Activated naive CD4-positive, alpha-beta T cell treated with anti-CD3 and anti-CD28 coated beads, Interleukin-2, amount 10 ng/mL, durations not matched to agents 7 days and 5 days (primary cell): ENCODE measurements at regions not wholly inside any gene's neighbourhood (a gene's known extent, or its start where the extent isn't known, plus 50 kb on each side); places are given as distances from the start of the nearest gene placed in this dataset.
"Not testable (repeated sequence)": the region's sequence is repeated elsewhere in the genome, so short reads cannot be mapped to it uniquely, and the experiment has no call there.

Experiments used
- CTCF ChIA-PET: fragments of 350-600 bp; sonication (Branson Sonifier 250); formaldehyde crosslinking; loops from one replicate; lab custom pipeline; 2021; ENCODE audit warnings: antibody characterized with exemption; lab: Charles Lee
- DNase-seq: peaks from one replicate; pipeline ENCODE4 v3.0.0-alpha.2; 2020
- H3K27ac Mint-ChIP-seq: one replicate; pipeline ENCODE4 v1.8.0; 2021; ENCODE audit warnings: mild to moderate bottlenecking, moderate library complexity, mixed read lengths
- H3K27me3 Mint-ChIP-seq: one replicate; pipeline ENCODE4 v1.8.0; 2021; ENCODE audit warnings: mild to moderate bottlenecking, mixed read lengths
- H3K36me3 Mint-ChIP-seq: one replicate; pipeline ENCODE4 v1.8.0; 2021; ENCODE audit warnings: mixed read lengths
- H3K4me1 Mint-ChIP-seq: one replicate; pipeline ENCODE4 v1.8.0; 2021; ENCODE audit warnings: mixed read lengths
- H3K4me3 Mint-ChIP-seq: one replicate; pipeline ENCODE4 v1.8.0; 2021; ENCODE audit warnings: mild to moderate bottlenecking, moderate library complexity, mixed read lengths
- H3K9me3 Mint-ChIP-seq: one replicate; pipeline ENCODE4 v1.8.0; 2021; ENCODE audit warnings: mixed read lengths

DNA sequence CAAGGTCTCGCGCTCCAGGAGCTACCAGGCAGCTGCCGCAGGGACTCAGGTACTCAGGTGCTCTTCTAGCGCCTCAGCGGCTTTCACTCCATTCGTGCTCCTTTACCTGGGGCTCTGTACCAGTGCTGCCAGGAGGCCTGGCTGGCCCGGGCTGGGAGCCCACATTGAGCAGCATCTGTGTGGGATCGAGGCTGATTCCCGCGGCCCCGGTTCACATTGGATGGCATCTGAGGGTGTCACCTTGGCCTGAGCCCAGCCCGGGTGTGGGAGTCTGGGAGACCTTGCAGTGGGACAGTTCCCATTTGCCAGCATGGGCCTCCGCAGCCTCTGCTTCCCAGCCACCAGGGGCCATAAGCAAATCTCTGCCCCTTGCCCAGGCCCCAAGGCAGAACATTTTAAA, 96.9 kb downstream of the NPIPB11 start:
- H3K4me1 Mint-ChIP-seq, H3K27me3 Mint-ChIP-seq, CTCF ChIA-PET, H3K9me3 Mint-ChIP-seq, H3K27ac Mint-ChIP-seq, H3K4me3 Mint-ChIP-seq, H3K36me3 Mint-ChIP-seq, DNase-seq: not testable (repeated sequence)

DNA sequence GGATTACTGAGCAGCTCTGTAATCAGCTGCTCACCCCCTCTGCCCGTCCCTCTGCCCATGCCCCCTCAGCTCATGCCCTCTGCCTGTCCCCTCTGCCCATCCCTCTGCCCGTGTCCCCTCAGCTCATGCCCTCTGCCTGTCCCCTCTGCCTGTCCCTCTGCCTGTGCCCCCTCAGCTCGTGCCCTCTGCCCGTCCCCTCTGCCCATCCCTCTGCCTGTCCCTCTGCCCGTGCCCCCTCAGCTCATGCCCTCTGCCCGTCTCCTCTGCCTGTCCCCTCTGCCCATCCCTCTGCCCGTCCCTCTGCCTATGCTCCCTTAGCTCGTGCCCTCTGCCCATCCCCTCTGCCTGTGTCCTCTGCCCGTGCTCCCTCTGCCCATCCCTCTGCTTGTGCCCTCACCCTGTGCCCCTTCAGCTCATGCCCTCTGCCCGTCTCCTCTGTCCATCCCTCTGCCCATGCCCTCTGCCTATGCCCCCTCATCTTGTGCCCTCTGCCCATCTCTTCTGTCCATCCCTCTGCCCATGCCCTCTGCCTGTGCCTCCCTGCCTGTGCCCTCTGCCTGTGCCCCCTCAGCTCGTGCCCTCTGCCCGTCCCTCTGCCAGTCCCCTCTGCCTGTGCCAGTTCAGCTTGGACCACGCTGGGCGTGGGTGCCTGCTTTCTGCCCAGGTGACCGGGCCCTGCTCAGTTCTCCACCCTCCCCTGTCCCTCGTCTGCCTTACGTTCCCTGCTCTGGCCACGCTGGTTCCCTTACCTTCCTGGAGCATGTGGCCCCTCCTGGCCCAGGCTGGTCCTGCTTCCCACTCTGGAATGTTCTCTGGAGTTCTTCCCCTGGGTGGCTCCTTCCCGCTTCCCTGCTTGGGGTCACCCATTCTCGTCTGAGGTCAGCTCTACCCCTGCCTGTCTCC, 97.6 kb downstream of the NPIPB11 start:
- DNase-seq = no peak
- Mint-ChIP-seq H3K4me3 (no peak overlapping the region), H3K9me3 (no peaks in the 10 kb centered on the region), H3K27ac (no peak overlapping the region), H3K27me3 (no peaks in the 10 kb centered on the region), H3K4me1 (no peaks in the 10 kb centered on the region), H3K36me3 (no peaks in the 10 kb centered on the region)
- CTCF ChIA-PET = no interaction called here

GRCh38 chr16:29307598-29308507, 98.7 kb downstream of the NPIPB11 start:
- CTCF ChIA-PET = no interaction called here
- H3K27ac Mint-ChIP-seq = no peak overlapping the region
- H3K4me3 Mint-ChIP-seq = no peak overlapping the region
- H3K4me1 Mint-ChIP-seq = no peaks in the 10 kb centered on the region
- no peaks in the 10 kb centered on the region for H3K9me3 Mint-ChIP-seq
- H3K36me3 Mint-ChIP-seq = no peaks in the 10 kb centered on the region
- no peak for DNase-seq
- H3K27me3 Mint-ChIP-seq = no peaks in the 10 kb centered on the region

GRCh38 chr16:29306943-29307597, 99.4 kb downstream of the NPIPB11 start:
- H3K4me3 Mint-ChIP-seq = no peak overlapping the region
- no peaks in the 10 kb centered on the region for H3K27me3 Mint-ChIP-seq
- CTCF ChIA-PET = no interaction called here
- no peak overlapping the region for H3K27ac Mint-ChIP-seq
- DNase-seq = no peak
- H3K4me1 Mint-ChIP-seq = no peaks in the 10 kb centered on the region
- no peaks in the 10 kb centered on the region for H3K36me3 Mint-ChIP-seq
- H3K9me3 Mint-ChIP-seq = no peaks in the 10 kb centered on the region

DNA sequence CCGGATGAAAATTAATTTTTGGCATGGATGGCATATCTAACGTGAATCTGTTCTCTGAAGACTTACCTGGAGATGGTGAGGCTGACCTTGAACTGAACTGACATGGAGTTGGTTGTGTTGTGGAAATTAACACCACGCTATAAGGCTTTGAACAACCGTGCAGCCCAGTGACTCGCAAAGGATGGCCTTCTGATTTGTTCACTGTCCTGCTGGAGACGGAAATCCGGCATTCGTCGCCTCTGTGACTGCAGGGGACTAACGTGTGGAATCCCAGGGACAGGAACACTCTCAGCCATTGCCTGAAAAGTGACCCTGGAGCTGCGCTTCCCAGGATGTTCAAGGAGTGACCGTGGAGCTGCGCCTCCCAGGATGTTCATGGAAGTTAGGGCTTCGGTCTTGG, 100.3 kb downstream of the NPIPB11 start:
- CTCF ChIA-PET = no interaction called here
- no peaks in the 10 kb centered on the region for H3K36me3 Mint-ChIP-seq
- H3K27me3 Mint-ChIP-seq = no peaks in the 10 kb centered on the region
- no peaks in the 10 kb centered on the region for H3K4me1 Mint-ChIP-seq
- no peak for DNase-seq
- no peak overlapping the region for H3K4me3 Mint-ChIP-seq
- no peak overlapping the region for H3K27ac Mint-ChIP-seq
- H3K9me3 Mint-ChIP-seq = no peaks in the 10 kb centered on the region

- DNase-seq, H3K4me3 Mint-ChIP-seq, H3K9me3 Mint-ChIP-seq, H3K36me3 Mint-ChIP-seq, H3K27ac Mint-ChIP-seq, H3K4me1 Mint-ChIP-seq, H3K27me3 Mint-ChIP-seq, CTCF ChIA-PET: not testable (repeated sequence)
These were observed 101.5 kb downstream of the NPIPB11 start for GRCh38 chr16:29305018-29305417.

DNA sequence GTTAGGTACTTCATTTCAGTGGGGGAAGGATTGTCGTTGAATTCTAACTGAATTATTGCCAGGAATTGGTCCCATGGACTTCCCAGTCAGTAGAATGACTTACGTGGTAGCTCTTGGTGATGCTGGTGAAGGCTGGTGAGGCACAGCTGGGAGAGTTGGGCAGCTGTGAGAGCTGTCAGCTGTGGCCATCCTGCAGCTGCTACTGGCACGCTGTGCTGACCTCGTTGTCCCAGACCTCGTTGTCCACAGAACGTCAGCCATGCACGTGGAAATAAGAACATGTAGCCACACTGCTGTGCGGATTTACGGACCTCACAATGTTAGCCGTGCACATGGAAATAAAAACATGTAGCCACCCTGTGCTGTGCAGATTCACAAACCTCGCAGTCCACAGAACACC, 102.3 kb downstream of the NPIPB11 start:
- CTCF ChIA-PET = no interaction called here
- no peak overlapping the region for H3K4me3 Mint-ChIP-seq
- no peaks in the 10 kb centered on the region for H3K27me3 Mint-ChIP-seq
- peaks cover 6% of the 10 kb centered on the region for H3K4me1 Mint-ChIP-seq
- H3K9me3 Mint-ChIP-seq = no peaks in the 10 kb centered on the region
- H3K36me3 Mint-ChIP-seq = no peaks in the 10 kb centered on the region
- no peak overlapping the region for H3K27ac Mint-ChIP-seq
- no peak for DNase-seq

DNA sequence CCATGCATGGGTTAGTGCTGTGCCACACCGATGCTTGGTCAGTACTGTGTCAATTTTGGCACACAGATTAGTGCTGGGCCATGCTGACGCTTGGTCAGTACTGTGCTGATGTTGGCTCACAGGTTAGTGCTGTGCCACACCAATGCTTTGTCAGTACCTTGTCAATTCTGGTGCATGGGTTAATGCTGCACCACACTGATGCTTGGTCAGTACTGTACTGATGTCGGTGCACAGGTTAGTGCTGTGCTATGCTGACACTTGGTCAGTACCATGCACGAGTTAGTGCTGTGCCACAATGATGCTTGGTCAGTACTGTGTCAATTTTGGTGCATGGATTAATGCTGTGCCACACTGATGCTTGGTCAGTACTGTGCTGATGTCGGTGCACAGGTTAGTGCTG, 103.0 kb downstream of the NPIPB11 start:
- Mint-ChIP-seq H3K36me3 (no peaks in the 10 kb centered on the region), H3K4me1 (peaks cover 6% of the 10 kb centered on the region), H3K9me3 (no peaks in the 10 kb centered on the region), H3K27ac (no peak overlapping the region), H3K27me3 (no peaks in the 10 kb centered on the region), H3K4me3 (no peak overlapping the region)
- CTCF ChIA-PET = no interaction called here
- no peak for DNase-seq

- no peaks in the 10 kb centered on the region for H3K36me3 Mint-ChIP-seq
- H3K9me3 Mint-ChIP-seq = no peaks in the 10 kb centered on the region
- no peak overlapping the region for H3K4me3 Mint-ChIP-seq
- DNase-seq = no peak
- no peaks in the 10 kb centered on the region for H3K27me3 Mint-ChIP-seq
- CTCF ChIA-PET = no interaction called here
- H3K4me1 Mint-ChIP-seq = peaks cover 6% of the 10 kb centered on the region
- H3K27ac Mint-ChIP-seq = no peak overlapping the region
These were observed 103.5 kb downstream of the NPIPB11 start for GRCh38 chr16:29302976-29303375.

- H3K4me3 Mint-ChIP-seq, H3K27me3 Mint-ChIP-seq, CTCF ChIA-PET, H3K9me3 Mint-ChIP-seq, DNase-seq, H3K36me3 Mint-ChIP-seq, H3K27ac Mint-ChIP-seq, H3K4me1 Mint-ChIP-seq: not testable (repeated sequence)
These were observed 104.1 kb downstream of the NPIPB11 start for GRCh38 chr16:29302433-29302832.

- H3K4me1 Mint-ChIP-seq, DNase-seq, H3K27ac Mint-ChIP-seq, H3K4me3 Mint-ChIP-seq, H3K36me3 Mint-ChIP-seq, H3K27me3 Mint-ChIP-seq, CTCF ChIA-PET, H3K9me3 Mint-ChIP-seq: not testable (repeated sequence)
These were observed 104.7 kb downstream of the NPIPB11 start for GRCh38 chr16:29301662-29302285.

- H3K4me1 Mint-ChIP-seq, H3K27me3 Mint-ChIP-seq, H3K36me3 Mint-ChIP-seq, H3K4me3 Mint-ChIP-seq, CTCF ChIA-PET, H3K27ac Mint-ChIP-seq, H3K9me3 Mint-ChIP-seq, DNase-seq: not testable (repeated sequence)
These were observed 105.7 kb downstream of the NPIPB11 start for GRCh38 chr16:29300541-29301535.

DNA sequence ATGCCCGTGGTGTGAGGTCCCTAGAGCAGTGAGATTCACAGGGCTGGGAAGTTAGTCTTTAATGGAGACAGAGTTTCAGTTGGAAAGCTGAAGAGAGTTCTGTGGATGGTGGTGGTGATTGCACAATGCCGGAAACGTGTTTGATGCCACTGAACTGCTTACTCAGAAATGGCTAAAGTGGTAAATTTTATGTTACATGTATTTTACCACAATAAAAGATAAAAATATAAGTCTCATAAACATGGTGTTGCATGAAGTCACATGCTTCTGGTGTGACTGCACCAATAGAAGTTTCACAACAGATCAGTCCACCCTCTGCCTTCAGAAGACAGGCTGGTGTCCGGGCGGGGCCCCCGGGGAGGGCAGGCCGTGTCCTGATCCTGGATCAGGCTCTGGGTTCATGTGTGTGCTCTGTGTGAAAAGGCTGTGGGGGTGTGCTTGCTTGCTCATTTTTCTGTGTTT, 106.5 kb downstream of the NPIPB11 start:
- H3K9me3 Mint-ChIP-seq, H3K4me3 Mint-ChIP-seq, CTCF ChIA-PET, H3K27me3 Mint-ChIP-seq, DNase-seq, H3K4me1 Mint-ChIP-seq, H3K27ac Mint-ChIP-seq, H3K36me3 Mint-ChIP-seq: not testable (repeated sequence)
